ENCODE measurements at regions not wholly inside any gene's neighbourhood (a gene's known extent, or its start where the extent isn't known, plus 50 kb on each side); places are given as distances from the start of the nearest gene placed in this dataset.
"Not testable (repeated sequence)": the region's sequence is repeated elsewhere in the genome, so short reads cannot be mapped to it uniquely, and the experiment has no call there.

- DNase-seq (ENCODE audit: low read depth in 4 of 4, low spot score in 3 of 4) = no peak
These were observed 75.8 kb downstream of the OR13A1 start for GRCh38 chr10:45239642-45240041.

- no peak for DNase-seq (ENCODE audit: low read depth in 4 of 4, low spot score in 3 of 4)
These were observed 73.4 kb downstream of the OR13A1 start for GRCh38 chr10:45241865-45242520.

GRCh38 chr10:45243261-45243660 is 72.1 kb downstream of the OR13A1 start:
- no peak for DNase-seq (ENCODE audit: low read depth in 4 of 4, low spot score in 3 of 4)

- no peak for DNase-seq (ENCODE audit: low read depth in 4 of 4, low spot score in 3 of 4)
These were observed 68.9 kb downstream of the OR13A1 start for GRCh38 chr10:45246522-45246921.

GRCh38 chr10:45249978-45250693 is 65.3 kb downstream of the OR13A1 start:
- DNase-seq (ENCODE audit: low read depth in 4 of 4, low spot score in 3 of 4) = peak; percentile 33 to 44 (median 37)

- not testable (repeated sequence) for DNase-seq (ENCODE audit: low read depth in 4 of 4, low spot score in 3 of 4)
These were observed 64.7 kb downstream of the OR13A1 start for GRCh38 chr10:45250694-45251075.
